ENCODE measurements at regions not wholly inside any gene's neighbourhood (a gene's known extent, or its start where the extent isn't known, plus 50 kb on each side); places are given as distances from the start of the nearest gene placed in this dataset.

GRCh38 chr19:30115947-30116346 is 173.9 kb downstream of the URI1 start:
- Histone ChIP-seq H3K27ac (ENCODE audit: low read depth, low read length) (no peak overlapping the region), H3K4ac (replicated peaks; ENCODE audit: insufficient read length, low read depth, low read length) (no peak overlapping the region), H3K18ac (ENCODE audit: extremely low read depth, low read length) (no peak overlapping the region), H3K23ac (ENCODE audit: insufficient read length) (no peak overlapping the region), H2BK12ac (ENCODE audit: low read depth, low read length) (peak overlapping the region; percentile 1; the same call in 1 of the 2 replicates), H4K8ac (ENCODE audit: extremely low read depth, insufficient read depth, low read length) (no peak overlapping the region; the same call in 1 of the 2 replicates), H3K36me3 (ENCODE audit: control insufficient read depth in 2 of 4, insufficient read depth in 4 of 4, low read length in 3 of 4) (no peaks in the 10 kb centered on the region), H4K20me1 (replicated peaks in 1 of 2; ENCODE audit: control insufficient read depth in 1 of 2, insufficient read depth in 2 of 2, low read length in 2 of 2) (peaks cover 0 to 13% of the 10 kb centered on the region in 2 experiments), H3K4me2 (ENCODE audit: insufficient read depth in 1 of 2, low read depth in 2 of 2, low read length in 2 of 2) (no peak overlapping the region), H3K27me3 (replicated peaks in 1 of 4; ENCODE audit: control insufficient read depth in 3 of 4, extremely low read depth in 1 of 4, insufficient read depth in 3 of 4, low read length in 3 of 4) (no peaks in the 10 kb centered on the region), H3K4me3 (ENCODE audit: extremely low read depth in 1 of 4, insufficient read depth in 2 of 4, low read depth in 3 of 4, low read length in 4 of 4) (no peak overlapping the region), H4K91ac (replicated peaks; ENCODE audit: insufficient read length, low read length) (no peak overlapping the region), H3K56ac (replicated peaks; ENCODE audit: insufficient read length, low read depth, low read length) (peak overlapping the region; percentile 97), H2BK5ac (ENCODE audit: low read depth, low read length) (peak overlapping the region; percentile 46; the same call in 1 of the 2 replicates), H3K9ac (replicated peaks in 1 of 4; ENCODE audit: extremely low read depth in 1 of 4, low read depth in 3 of 4, low read length in 3 of 4) (no peak overlapping the region), H4K5ac (ENCODE audit: insufficient read length, low read depth, low read length) (no peak overlapping the region), H2BK15ac (ENCODE audit: low read length) (peak overlapping the region; percentile 10; the same call in 1 of the 2 replicates), H3K14ac (ENCODE audit: insufficient read length) (no peak overlapping the region), H2BK120ac (replicated peaks; ENCODE audit: low read depth, low read length) (no peak overlapping the region), H3K9me3 (ENCODE audit: insufficient read depth in 2 of 2, low read depth in 1 of 2, low read length in 1 of 2) (no peaks in the 10 kb centered on the region), H2AFZ (ENCODE audit: low read length) (no peak overlapping the region), H3K79me2 (ENCODE audit: control insufficient read depth in 1 of 2, insufficient read depth in 2 of 2, low read length in 2 of 2) (no peaks in the 10 kb centered on the region), H3K23me2 (ENCODE audit: low read depth, low read length) (peaks cover 15% of the 10 kb centered on the region; the same call in 1 of the 2 replicates), H3K4me1 (replicated peaks in 1 of 4; ENCODE audit: control insufficient read depth in 3 of 4, insufficient read depth in 4 of 4, low read length in 3 of 4) (no peaks in the 10 kb centered on the region; a peak in 2 of 7 replicates), H2BK20ac (ENCODE audit: low read length) (no peak overlapping the region; the same call in 1 of the 2 replicates), H2AK5ac (ENCODE audit: low read depth, low read length) (peak overlapping the region; percentile 7; the same call in 1 of the 2 replicates), H3K79me1 (ENCODE audit: low read depth, low read length) (no peaks in the 10 kb centered on the region; the same call in 1 of the 2 replicates)
- ChIA-PET POLR2A (ENCODE audit: partially characterized antibody) (no interaction called here), CTCF (ENCODE audit: partially characterized antibody) (no interaction called here)
- FAIRE-seq (no peak), DNase-seq (ENCODE audit: low read depth in 1 of 2, low spot score in 2 of 2) (no peak)
- 80% methylated on average over 2 of the region's 2 CpGs; no CpG with 5 or more reads in 1 of the 2 experiments for WGBS, 2 experiments (ENCODE audit: extremely low coverage in 1 of 2, insufficient coverage in 1 of 2, insufficient read length in 1 of 2, insufficient replicate concordance in 2 of 2, low coverage in 1 of 2, low lambda C conversion rate in 2 of 2, missing lambda C conversion rate in 1 of 2)
- TF ChIP-seq EGR1 (IDR thresholded peaks at IDR 0.05; ENCODE audit: borderline replicate concordance, low read depth, low read length): no peak
- no peak for TF ChIP-seq JUND (IDR thresholded peaks at IDR 0.05; ENCODE audit: low read length)
- TF ChIP-seq TAF1 (IDR thresholded peaks at IDR 0.05; ENCODE audit: low read depth, low read length): no peak

Data from H1 (cell line).